Neuron (in vitro differentiated cells): ENCODE measurements at regions not wholly inside any gene's neighbourhood (a gene's known extent, or its start where the extent isn't known, plus 50 kb on each side); places are given as distances from the start of the nearest gene placed in this dataset.

Source experiments
- H2AFZ ChIP-seq: one replicate; pipeline ENCODE4 v1.6.1; 2013; ENCODE audit warnings: low read depth, mild to moderate bottlenecking, inconsistent platforms, low read length, moderate library complexity
- H3K27me3 ChIP-seq: one replicate; pipeline ENCODE4 v1.6.1; 2013; ENCODE audit warnings: low read length; ENCODE audit not compliant: insufficient read depth
- H3K36me3 ChIP-seq: one replicate; pipeline ENCODE4 v1.6.1; 2013; ENCODE audit warnings: low read length; ENCODE audit not compliant: insufficient read depth
- H3K4me1 ChIP-seq: one replicate; pipeline ENCODE4 v1.6.1; 2013; ENCODE audit warnings: low read length; ENCODE audit not compliant: insufficient read depth
- H3K4me3 ChIP-seq: 2 replicates; pipeline ENCODE4 v1.5.1; 2013; ENCODE audit warnings: mild to moderate bottlenecking, low read length, moderate library complexity
- H3K9me3 ChIP-seq: one replicate; pipeline ENCODE4 v1.6.1; 2013; ENCODE audit warnings: low read length

DNA sequence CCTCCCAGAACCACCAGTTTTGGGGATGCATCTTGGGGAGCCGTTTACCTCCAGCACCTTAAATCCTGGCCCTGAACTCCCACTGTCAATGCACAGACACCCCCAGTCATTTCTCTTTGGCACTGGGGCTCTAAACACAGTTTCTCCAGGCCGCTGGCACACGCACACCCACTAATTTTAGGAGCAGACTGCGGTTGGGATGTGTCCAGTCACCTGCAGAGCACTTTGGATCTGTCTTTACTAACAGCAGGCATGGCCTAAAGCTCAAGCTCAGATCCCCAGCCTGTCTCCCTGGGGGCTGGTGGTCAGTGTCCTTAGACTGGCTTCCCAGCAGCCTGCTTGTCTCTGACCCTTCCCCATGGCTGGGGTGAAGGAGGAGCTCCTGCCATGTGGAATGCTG lies 49.9 kb downstream of the SYNE3 start:
- H3K9me3 ChIP-seq = no peaks in the 10 kb centered on the region
- no peaks in the 10 kb centered on the region for H3K36me3 ChIP-seq
- no peak overlapping the region for H2AFZ ChIP-seq
- peaks cover 26% of the 10 kb centered on the region for H3K27me3 ChIP-seq
- no peak overlapping the region for H3K4me3 ChIP-seq
- no peaks in the 10 kb centered on the region for H3K4me1 ChIP-seq

DNA sequence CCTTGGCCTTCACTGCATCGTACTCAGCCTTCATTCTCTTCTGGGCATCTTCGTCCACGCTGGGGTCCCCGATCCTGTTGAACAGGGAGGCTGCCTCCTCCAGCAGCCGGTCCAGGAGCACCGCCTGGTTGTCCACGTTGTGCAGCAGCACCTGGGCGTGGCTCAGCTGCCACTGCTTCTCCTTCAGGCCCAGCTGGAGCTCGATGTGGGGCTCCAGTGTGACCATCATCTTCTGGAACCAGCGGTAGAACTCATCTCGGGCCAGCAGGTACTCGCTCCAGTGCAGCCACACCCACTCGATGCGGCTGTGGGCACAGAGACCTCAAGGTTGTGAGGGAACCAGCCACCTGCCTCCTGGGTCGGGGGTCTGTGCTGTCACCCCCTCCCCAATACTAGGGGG lies 50.5 kb downstream of the SYNE3 start:
- Histone ChIP-seq H3K4me1 (peaks cover 1% of the 10 kb centered on the region), H3K9me3 (no peaks in the 10 kb centered on the region), H3K4me3 (no peak overlapping the region), H3K27me3 (peaks cover 31% of the 10 kb centered on the region), H2AFZ (no peak overlapping the region), H3K36me3 (no peaks in the 10 kb centered on the region)

DNA sequence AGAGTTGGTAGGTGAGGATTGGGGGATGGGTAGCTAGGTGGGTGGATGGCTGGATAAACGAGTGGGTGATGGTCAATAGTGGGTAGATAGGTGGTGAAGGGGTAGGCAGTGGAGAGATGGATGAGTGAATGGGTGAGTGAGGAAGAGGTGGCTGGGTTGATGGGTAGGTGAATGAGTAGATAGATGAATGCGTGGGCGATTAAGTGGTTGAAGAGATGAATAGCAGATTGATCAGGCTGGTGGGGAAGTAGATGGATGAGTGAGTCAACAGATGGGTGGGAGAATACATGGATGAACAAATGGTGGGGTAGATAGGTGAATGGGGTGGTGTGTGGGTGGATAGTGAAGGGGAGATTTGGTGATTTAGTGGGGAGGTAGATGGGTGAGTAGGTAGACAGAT lies 51.1 kb downstream of the SYNE3 start:
- Histone ChIP-seq H3K36me3 (no peaks in the 10 kb centered on the region), H2AFZ (no peak overlapping the region), H3K4me3 (no peak overlapping the region), H3K27me3 (peaks cover 37% of the 10 kb centered on the region), H3K4me1 (peaks cover 6% of the 10 kb centered on the region), H3K9me3 (no peaks in the 10 kb centered on the region)

DNA sequence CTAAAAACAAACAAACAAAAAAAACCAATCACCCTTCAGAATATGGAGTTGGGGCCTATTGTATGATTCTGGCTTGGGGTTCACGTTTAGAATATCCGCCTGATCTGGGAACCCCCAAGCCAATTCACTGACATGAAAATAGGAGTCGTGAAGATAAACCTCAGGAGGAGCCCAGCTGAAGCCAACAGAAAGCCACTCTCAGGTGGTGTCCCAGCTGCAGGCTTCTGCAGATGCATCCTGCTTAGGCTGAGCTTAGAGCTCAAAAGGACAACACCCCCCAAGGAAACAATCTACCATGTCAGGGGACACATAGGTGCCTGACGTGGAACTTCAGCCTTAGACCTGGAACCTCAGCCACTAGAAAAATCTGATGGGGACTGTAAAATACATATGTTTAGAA lies 51.9 kb downstream of the SYNE3 start:
- H3K4me1 ChIP-seq = peaks cover 6% of the 10 kb centered on the region
- no peak overlapping the region for H3K4me3 ChIP-seq
- H3K9me3 ChIP-seq = no peaks in the 10 kb centered on the region
- H2AFZ ChIP-seq = no peak overlapping the region
- no peaks in the 10 kb centered on the region for H3K36me3 ChIP-seq
- H3K27me3 ChIP-seq = peaks cover 44% of the 10 kb centered on the region

DNA sequence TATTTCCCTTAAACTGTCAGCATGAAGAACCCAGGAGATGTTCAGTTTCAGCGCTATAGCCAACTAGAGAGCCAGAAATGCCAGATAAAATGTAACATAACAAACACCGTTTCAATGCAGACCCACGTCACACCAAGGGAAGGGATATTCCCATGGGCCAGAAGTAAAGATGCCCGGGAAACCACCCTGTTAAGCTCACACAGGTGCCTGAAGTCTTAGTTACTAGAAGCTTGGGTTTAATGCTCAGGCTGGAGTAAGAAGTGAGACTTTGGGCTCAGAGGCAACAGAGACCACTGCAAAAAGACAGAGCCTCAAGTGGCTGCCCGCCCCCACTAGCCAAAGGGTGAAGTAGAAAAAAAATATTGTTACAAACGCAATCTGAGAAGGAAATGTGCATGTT lies 52.3 kb downstream of the SYNE3 start:
- Histone ChIP-seq H2AFZ (no peak overlapping the region), H3K4me3 (no peak overlapping the region), H3K27me3 (peaks cover 49% of the 10 kb centered on the region), H3K9me3 (no peaks in the 10 kb centered on the region), H3K4me1 (peaks cover 6% of the 10 kb centered on the region), H3K36me3 (no peaks in the 10 kb centered on the region)

DNA sequence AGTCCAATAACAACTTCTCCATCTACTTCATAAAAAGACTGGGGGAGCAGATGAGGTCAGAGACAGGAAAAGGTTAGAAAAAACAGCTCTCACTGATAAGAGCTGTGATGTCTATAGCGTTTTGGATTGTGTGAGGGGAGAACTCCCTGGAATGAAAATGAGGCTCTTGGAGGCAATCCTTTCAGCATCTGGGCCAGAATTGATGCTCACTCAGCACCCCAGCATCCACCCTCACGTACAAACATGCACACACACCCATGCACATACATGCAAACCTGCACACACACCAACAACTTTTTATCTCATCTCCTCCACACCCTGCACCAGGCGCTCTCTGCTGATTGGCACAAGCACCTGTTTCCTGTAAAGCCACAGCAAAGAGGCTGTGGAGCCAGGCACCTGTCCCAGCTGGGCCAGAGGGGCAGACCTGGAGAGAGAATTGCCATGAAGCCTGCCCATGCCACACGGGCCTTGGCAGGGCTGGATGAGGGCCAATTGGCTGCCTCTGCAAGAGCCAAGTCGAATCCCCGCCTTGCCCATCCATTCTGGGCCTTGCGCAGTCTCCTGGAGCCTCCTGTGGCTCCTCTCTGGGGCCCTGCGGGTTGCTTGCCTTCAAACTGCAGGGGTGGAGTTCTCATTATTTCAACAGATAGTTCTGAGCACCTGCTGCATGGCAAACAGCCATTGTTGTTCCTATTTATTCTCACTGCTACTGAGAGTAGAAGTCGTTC lies 53.1 kb downstream of the SYNE3 start:
- peaks cover 50% of the 10 kb centered on the region for H3K27me3 ChIP-seq
- H3K4me1 ChIP-seq = peaks cover 6% of the 10 kb centered on the region
- H3K36me3 ChIP-seq = no peaks in the 10 kb centered on the region
- H3K4me3 ChIP-seq = no peak overlapping the region
- no peak overlapping the region for H2AFZ ChIP-seq
- H3K9me3 ChIP-seq = no peaks in the 10 kb centered on the region

DNA sequence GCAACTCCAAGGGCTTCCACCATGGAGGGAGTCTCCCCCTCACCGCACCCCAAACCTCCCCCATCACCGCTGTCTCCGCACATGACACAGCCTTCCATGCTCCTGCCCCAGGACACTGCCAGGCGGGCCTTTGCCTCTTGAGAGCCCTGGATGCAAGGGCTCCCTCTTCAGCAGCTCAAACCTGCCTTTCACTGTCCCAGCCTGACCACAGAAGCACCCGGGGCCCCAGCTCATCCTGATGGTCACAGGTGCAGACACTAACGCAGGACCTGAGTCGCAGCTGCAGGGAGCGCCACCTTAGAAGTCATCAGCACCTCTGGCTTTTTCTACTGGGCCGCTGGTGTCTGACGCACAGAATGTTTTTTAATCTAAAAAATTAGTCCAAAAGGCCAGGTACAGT lies 54.0 kb downstream of the SYNE3 start:
- Histone ChIP-seq H3K27me3 (peaks cover 52% of the 10 kb centered on the region), H3K36me3 (no peaks in the 10 kb centered on the region)

DNA sequence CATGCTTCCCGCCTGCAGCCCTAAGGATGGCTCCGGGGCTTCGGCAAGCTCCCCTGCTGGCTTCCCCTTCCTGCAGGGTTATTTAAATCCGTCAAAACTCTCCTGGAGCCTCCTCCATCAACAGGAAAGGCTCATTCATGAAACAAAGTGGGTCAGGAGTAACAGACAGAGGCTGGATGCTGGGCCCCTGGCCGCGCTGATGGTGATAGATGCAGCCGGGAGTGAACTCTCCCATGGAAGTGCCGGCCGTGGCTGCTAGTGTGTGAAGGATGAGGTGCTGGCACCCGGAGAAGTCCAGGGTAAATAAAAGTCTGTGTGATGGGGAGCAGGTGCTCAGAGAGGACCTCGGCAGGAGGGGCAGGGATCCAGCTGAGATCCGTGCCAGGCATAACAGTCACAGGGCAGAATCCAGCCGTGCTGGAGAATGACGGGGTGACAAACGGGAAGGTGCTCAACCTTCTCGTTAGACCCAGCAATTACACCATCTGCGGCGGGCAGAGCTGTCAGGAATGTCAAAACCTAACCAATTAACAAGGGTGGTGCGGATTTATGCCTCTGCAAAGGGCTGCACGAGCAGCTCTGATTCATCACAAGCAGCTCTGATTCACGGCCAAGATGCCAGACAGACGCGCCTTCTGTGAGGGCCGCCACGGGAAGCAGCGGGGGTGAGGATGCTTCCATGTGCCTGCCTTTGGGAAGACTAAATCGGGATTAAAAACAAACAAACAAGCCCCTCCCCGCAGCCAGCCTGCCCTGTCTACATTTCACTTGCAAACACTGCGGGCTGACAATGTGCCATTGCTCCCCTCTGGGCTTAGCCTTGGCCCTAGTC lies 55.6 kb downstream of the SYNE3 start:
- peaks cover 53% of the 10 kb centered on the region for H3K27me3 ChIP-seq
- H3K9me3 ChIP-seq = no peaks in the 10 kb centered on the region
- no peaks in the 10 kb centered on the region for H3K36me3 ChIP-seq
- H2AFZ ChIP-seq = peak overlapping the region; percentile 14
- no peak overlapping the region for H3K4me3 ChIP-seq
- H3K4me1 ChIP-seq = peaks cover 6% of the 10 kb centered on the region

More for the DNA sequence above, 54.0 kb downstream of the SYNE3 start:
- no peak overlapping the region for H3K4me3 ChIP-seq
- peaks cover 6% of the 10 kb centered on the region for H3K4me1 ChIP-seq
- no peaks in the 10 kb centered on the region for H3K9me3 ChIP-seq
- no peak overlapping the region for H2AFZ ChIP-seq

DNA sequence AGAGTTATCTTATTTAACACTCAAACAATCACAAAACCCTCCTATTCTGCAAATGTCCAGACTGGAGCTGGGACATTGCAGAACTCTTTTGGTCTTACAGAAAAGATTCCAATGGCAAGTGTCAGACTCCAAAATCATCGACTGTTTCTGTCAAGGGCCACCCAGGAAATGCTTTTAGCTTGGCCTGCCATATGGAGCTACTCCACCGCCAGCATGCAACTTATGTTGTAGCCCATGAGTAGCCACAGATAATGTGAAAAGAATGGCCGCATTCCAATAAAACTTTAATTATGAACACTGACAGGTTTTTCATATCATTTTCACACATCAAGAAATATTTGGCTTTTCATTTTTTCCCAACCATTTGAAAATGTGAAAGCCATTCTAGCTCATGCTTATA lies 57.5 kb downstream of the SYNE3 start:
- peaks cover 6% of the 10 kb centered on the region for H3K4me1 ChIP-seq
- no peaks in the 10 kb centered on the region for H3K9me3 ChIP-seq
- H3K36me3 ChIP-seq = no peaks in the 10 kb centered on the region

DNA sequence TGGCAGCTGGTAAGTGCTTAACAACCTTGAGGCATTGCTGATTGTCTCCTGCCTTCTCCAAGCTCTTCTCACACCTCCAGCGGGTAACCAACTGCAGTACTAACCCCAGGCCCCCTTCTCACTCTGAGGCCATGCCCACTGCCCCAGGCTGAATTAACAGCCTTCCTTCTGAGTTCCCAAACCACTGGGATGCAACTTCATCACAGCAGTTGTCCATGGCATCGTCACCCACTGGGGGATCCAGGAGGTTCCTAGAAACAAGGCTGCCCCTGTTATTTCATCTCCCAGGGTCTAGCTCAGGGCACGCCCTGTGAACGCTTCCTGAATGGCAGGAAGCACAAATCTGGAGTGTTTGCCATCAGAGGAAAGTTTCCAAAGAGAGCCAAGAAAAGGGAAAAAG lies 58.0 kb downstream of the SYNE3 start:
- Histone ChIP-seq H3K36me3 (no peaks in the 10 kb centered on the region), H3K4me3 (no peak overlapping the region), H3K9me3 (no peaks in the 10 kb centered on the region), H2AFZ (no peak overlapping the region), H3K27me3 (peaks cover 43% of the 10 kb centered on the region), H3K4me1 (peaks cover 6% of the 10 kb centered on the region)

More for the DNA sequence above, 57.5 kb downstream of the SYNE3 start:
- Histone ChIP-seq H3K4me3 (no peak overlapping the region), H3K27me3 (peaks cover 46% of the 10 kb centered on the region), H2AFZ (no peak overlapping the region)

DNA sequence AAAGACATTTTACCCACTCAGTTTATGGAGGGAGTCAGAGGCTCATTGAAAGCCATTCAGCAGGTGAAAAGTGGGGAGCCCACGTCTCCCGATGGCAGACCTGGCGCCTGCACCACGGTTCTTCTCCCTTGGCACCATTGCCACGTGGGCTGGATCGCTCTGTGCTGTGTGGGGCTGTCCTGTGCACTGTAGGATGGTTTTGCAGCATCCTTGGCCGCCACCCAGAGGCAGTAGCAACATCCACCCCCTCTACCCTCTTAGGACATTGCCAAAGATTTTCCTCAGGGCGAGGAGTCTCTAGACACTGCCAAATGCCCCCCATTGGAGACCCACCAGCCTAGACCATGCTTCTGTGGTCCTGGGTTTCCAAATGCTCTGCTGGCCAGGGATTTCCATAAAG lies 60.2 kb downstream of the SYNE3 start:
- Histone ChIP-seq H3K36me3 (no peaks in the 10 kb centered on the region), H2AFZ (no peak overlapping the region), H3K9me3 (no peaks in the 10 kb centered on the region), H3K27me3 (peaks cover 30% of the 10 kb centered on the region), H3K4me3 (no peak overlapping the region), H3K4me1 (peaks cover 6% of the 10 kb centered on the region)

DNA sequence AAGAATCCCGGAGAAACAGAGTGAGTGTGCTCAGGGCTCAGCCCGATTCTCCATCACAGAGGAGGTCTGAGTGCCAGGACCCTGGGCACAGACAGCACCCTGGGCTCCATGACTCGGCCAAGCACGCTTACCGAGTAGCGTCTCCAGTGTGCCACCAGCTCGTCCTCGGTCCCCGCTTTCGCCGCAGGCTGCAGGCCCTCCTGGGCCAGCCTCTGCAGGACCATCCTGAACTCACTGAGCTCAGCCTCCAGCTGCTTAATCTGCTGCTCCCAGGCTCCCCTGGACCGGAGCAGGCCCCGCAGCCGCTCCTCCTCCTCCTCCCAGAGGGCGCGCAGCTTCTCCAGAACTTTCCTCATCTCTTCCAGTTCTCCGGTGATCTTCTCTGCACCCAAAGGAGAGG lies 61.2 kb downstream of the SYNE3 start:
- Histone ChIP-seq H3K36me3 (no peaks in the 10 kb centered on the region), H3K27me3 (peaks cover 20% of the 10 kb centered on the region), H3K9me3 (no peaks in the 10 kb centered on the region), H3K4me3 (no peak overlapping the region), H2AFZ (no peak overlapping the region), H3K4me1 (no peaks in the 10 kb centered on the region)

DNA sequence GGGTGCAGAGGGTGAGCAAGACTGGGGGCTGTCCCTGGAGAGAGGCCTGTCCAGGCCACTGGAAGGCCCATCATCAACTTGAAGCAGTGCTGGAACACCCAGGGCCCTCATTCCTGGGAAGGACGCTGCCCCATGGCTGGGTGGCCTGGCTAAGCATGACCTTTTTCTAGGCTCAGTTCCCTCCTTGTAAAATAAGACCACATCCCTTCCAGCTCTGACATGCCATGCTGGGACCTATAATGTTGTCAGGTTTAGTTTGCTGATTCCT lies 62.8 kb downstream of the SYNE3 start:
- Histone ChIP-seq H2AFZ (no peak overlapping the region), H3K36me3 (no peaks in the 10 kb centered on the region), H3K4me1 (no peaks in the 10 kb centered on the region)

More for the DNA sequence above, 62.8 kb downstream of the SYNE3 start:
- Histone ChIP-seq H3K27me3 (peaks cover 7% of the 10 kb centered on the region), H3K4me3 (no peak overlapping the region), H3K9me3 (no peaks in the 10 kb centered on the region)
